RWPE1 (cell line): ENCODE measurements at regions not wholly inside any gene's neighbourhood (a gene's known extent, or its start where the extent isn't known, plus 50 kb on each side); places are given as distances from the start of the nearest gene placed in this dataset.
"Not testable (repeated sequence)": the region's sequence is repeated elsewhere in the genome, so short reads cannot be mapped to it uniquely, and the experiment has no call there.

Experiments used
- CTCF ChIA-PET: fragments of 350-600 bp; sonication (Branson Sonifier 250); formaldehyde crosslinking; extraction: SDS; loops from one replicate; lab custom pipeline; 2021; lab: Yijun Ruan, JAX
- POLR2A ChIA-PET: fragments of 400-600 bp; formaldehyde crosslinking; extraction: SDS; loops from one replicate; lab custom pipeline; 2020; ENCODE audit warnings: antibody characterized with exemption; ENCODE audit not compliant: low non-redundant PET; lab: Yijun Ruan, JAX
- DNase-seq: peaks from one replicate; pipeline ENCODE4 v3.0.0; 2012; ENCODE audit warnings: low spot score
- H3K27ac ChIP-seq: fragments of 450-650 bp; 2 replicates; pipeline ENCODE4 v1.5.1; 2017
- TF ChIP-seq, protein P1 (sequence below): fragments of 450-650 bp; conservative IDR thresholded peaks from 2 replicates; pipeline ENCODE4 v1.5.1; 2017; ENCODE audit warnings: low read depth, mild to moderate bottlenecking

DNA sequence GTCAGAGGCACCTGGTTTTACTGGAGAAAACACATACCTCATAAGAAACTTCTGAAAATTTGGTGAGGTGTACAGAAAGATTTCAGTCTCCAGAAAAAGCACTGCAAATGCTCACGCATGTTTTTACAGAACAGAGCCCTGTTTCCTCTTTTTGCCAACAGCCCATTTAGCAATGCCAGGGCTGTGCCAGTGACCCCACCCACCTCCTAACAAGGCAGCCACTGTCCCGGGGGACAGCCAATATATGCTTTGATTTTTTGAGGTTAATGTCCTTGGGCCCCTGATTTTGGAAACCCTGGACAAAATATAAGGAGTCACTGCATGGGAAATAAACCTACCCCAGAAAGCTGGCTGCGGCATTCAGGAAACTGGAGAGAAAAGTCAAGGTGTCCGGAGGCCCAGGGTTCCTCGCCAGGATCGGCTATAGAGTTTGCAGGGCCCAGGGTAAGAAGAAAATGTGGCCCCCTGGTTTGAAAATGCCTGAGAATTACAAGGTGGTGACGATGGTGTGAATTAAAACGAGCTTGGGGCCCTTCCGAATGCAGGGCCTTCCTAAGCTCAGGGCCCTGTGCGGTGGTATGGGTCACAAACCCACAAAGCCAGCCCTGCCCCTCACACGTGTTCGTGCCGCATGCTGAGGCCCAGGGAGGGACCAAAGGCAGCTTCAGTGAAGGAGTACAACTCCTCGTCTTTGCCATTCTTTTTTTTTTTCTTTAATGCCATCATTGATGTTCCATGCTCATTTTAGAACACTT lies 71.1 kb upstream of the WNT7B start:
- TF ChIP-seq, protein P1, sequence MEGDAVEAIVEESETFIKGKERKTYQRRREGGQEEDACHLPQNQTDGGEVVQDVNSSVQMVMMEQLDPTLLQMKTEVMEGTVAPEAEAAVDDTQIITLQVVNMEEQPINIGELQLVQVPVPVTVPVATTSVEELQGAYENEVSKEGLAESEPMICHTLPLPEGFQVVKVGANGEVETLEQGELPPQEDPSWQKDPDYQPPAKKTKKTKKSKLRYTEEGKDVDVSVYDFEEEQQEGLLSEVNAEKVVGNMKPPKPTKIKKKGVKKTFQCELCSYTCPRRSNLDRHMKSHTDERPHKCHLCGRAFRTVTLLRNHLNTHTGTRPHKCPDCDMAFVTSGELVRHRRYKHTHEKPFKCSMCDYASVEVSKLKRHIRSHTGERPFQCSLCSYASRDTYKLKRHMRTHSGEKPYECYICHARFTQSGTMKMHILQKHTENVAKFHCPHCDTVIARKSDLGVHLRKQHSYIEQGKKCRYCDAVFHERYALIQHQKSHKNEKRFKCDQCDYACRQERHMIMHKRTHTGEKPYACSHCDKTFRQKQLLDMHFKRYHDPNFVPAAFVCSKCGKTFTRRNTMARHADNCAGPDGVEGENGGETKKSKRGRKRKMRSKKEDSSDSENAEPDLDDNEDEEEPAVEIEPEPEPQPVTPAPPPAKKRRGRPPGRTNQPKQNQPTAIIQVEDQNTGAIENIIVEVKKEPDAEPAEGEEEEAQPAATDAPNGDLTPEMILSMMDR, result no peak
- DNase-seq, result no peak
- H3K27ac ChIP-seq, result peak overlapping the region; percentile 100
- POLR2A ChIA-PET, result no interaction called here
- CTCF ChIA-PET, result no interaction called here

DNA sequence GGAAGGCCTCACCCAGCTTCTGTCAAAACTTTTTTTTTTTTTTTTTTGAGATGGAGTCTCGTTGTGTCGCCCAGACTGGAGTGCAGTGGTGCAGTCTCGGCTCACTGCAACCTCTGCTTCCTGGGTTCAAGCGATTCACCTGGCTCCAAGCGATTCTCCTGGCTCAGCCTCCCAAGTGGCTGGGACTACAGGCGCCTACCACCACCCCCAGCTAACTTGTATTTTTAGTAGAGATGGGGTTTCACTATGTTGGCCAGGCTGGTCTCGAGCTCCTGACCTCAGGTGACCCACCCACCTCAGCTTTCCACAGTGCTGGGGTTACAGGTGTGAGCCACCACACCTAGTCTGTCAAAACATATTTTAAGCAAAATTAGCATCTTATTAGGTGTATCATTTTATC lies 71.7 kb upstream of the WNT7B start:
- DNase-seq, CTCF ChIA-PET, POLR2A ChIA-PET: not testable (repeated sequence)
- H3K27ac ChIP-seq, result peak overlapping the region; percentile 100

DNA sequence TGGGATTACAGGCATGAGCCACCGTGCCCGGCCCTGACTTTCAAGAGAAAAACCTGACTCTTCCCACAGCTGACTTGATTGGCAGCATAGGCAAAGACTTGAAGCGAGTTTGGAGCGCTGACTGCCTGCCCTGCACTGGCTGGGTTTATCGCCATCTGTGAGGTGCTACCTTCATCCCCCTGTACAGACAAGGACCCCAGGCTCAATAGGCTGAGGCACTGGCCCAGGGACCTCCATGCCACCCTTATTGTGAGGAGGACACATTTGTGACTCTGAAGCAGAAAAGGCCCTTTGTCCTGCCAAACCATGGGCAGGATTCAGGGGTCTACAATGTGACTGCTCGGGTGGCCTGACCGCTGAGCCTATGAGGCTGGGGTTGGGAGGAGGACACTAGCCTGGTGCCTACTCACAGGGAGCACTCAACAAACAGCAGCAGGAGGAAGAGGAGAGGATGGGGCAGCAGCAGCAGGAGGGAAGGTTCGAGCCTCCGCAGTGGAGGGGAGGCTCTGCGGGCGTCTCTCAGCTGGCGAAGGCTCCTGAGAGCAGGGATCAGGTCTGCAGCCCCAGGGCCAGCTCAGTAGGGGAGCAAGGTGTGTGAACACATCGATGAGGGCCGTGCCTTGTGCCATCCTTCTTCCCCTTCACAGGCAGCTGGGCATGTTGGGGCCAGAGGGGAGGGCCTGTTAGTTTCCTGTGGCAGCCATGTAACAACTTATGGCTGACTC lies 72.9 kb upstream of the WNT7B start:
- peak overlapping the region; percentile 100 for H3K27ac ChIP-seq
- ChIA-PET CTCF (no interaction called here), POLR2A (no interaction called here)

DNA sequence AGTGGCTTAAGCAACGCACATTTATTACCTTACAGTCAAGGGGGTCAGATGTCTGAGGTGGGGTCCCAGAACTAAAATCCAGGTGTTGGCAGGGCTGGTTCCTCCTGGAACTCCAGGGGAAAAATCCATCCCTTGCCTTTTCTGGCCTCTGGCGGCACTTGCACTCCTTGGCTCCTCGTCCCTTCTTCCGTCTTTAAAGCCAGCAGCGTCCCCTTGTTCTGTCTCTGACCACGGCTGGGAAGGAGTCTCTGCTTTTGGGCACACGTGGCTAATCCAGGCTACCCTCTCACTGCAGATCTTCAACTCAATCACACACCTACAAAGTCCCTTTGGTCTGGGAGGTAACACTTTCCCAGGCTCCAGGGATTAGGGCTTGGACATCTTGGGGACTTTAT lies 73.5 kb upstream of the WNT7B start:
- ChIA-PET CTCF (no interaction called here), POLR2A (no interaction called here)
- TF ChIP-seq, protein P1, result no peak
- H3K27ac ChIP-seq, result peak overlapping the region; percentile 100
- no peak for DNase-seq

More for the DNA sequence above, 72.9 kb upstream of the WNT7B start:
- TF ChIP-seq, protein P1, result no peak
- DNase-seq, result no peak

DNA sequence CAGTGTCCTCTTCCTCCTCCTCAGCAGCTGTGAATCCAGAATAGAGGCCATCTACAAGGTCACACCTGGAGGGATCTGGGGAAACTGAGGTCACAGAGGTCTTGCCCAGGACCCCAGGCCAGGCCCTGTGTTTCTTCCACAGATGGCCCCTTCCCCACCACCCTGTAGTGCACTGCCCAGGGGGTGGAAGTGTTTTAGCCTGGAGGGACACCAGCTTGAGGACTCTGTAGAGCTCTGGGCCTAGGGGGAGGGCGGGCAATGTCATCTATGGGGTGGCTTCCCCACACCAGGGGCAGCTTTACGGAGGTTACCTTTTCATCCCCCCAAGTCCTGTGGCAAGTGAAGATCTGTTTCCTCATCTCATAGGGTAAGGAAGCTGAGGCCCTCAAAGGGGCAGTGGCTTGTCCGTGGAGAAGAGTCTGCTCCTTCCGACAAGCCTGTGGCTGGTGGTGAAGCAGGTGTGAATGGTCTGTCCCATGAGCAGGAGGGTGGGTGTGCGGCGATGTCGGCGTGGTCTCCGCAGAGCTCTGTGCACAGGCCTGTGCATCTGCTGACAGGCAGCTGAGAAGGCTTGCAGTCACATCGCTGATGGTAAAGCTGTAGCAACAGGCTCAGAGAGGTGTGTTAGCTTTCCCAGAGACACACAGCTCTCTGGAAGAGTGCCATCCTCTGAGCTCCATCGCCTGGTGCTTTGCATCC lies 74.1 kb upstream of the WNT7B start:
- DNase-seq, result no peak
- H3K27ac ChIP-seq, result peak overlapping the region; percentile 100
- ChIA-PET POLR2A (no interaction called here), CTCF (no interaction called here)
- TF ChIP-seq, protein P1, result no peak

DNA sequence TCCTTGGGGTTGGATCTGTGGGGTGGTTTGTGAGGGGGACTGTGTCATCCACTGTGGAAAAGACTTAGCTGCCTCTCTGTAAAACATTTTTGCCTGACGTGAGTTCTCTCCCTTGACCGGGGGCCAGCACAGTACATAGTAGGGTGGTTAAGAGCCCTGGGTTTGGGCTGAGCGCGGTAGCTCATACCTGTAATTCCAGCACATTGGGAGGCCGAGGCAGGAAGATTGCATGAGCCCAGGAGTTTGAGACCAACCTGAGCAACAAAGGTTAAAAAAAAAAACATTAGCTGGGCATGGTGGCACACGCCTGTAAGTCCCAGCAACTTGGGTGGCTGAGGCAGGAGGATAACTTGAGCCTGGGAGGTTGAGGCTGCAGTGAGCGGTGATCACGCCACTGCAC lies 74.7 kb upstream of the WNT7B start:
- peak overlapping the region; percentile 100 for H3K27ac ChIP-seq
- POLR2A ChIA-PET, result no interaction called here
- no peak for DNase-seq
- CTCF ChIA-PET, result interaction anchor here (0.6 kb wide), 1 partner anchor 126 kb away, joined by 3 read pairs; no protein-coding TSS in a partner anchor
- TF ChIP-seq, protein P1, result no peak
